Germinal center (tissue), 1 donor: ENCODE measurements at regions not wholly inside any gene's neighbourhood (a gene's known extent, or its start where the extent isn't known, plus 50 kb on each side); places are given as distances from the start of the nearest gene placed in this dataset.
"Not testable (repeated sequence)": the region's sequence is repeated elsewhere in the genome, so short reads cannot be mapped to it uniquely, and the experiment has no call there.

Experiments used
- DNase-seq: peaks from one replicate; pipeline ENCODE4 v3.0.0; 2012; ENCODE audit warnings: mixed read lengths, low spot score

DNA sequence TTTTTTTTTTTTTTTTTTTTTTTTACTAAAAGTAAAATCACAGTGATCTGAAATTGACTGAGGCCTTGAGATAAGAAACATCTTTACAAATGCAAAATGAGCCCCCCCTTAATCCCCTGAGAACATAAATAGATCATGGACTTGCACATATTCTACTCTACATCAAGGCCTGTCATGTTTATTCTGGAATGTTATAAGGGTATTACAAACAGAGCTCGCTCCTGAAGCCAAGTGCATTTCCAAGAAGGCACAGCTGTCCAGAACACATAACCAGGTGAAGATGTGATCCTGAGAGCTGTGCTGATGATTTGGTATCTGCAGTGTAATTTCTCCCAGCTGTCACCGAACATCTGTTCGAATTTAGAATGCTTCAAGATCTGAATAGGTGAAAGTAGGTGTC, 384.5 kb downstream of the GPAT3 start:
- DNase-seq: no peak

DNA sequence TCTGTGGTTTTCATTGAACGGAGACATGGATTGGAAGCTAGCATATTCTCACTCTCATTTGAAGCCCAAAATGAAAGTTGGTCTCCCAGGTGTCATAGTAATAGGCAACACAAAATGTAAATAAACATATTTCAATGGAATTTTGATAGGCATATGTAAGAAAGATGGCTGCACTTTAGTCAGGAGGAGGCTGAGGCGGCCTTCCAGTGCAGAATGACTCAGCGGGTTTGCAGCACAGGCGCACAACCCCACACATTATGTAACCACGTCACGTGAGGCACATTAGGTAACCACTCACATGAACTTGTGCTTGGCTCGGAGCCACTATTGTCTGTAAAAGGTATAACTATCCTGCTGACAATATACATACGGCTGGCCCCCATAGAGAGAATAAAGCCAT, 381.7 kb downstream of the GPAT3 start:
- no peak for DNase-seq

DNA sequence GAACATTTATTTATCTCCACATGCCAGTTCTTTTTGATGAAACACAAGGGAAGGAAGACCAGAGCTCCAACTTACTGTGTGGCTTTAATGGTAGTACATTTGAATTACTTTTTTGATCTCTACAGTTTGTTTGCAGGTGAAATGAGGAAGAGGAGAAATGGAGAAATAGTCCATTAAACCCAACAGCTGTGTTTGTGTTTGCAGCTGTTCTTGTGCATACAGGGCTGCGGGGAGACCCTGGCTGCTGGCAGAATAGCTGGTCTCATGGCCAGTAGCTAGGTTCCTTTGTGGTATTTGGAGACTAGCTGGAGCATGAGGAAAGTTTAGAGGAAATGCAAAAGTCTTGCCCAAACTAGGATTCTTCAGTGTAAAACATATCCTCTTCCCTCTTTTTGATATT, 374.8 kb downstream of the GPAT3 start:
- DNase-seq: no peak

DNA sequence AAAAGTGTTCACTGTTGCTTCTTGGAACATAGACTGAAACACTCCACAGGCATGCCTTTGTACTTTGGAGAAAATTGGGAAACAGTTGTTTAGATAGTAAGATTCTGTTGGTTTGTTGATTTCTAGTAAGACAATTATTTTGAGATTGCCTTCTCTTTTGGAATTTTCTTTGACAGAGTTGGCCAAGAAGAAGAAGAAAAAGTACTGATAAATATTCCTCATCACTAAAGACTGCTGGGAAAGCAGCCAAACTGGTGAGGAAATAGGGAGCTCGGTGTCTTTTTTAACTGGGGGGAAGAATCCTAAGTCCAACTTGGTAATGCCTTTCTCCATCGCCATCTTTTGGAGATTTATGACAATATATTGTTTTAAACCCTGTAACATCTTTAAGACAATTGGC, 370.7 kb downstream of the GPAT3 start:
- no peak for DNase-seq

DNA sequence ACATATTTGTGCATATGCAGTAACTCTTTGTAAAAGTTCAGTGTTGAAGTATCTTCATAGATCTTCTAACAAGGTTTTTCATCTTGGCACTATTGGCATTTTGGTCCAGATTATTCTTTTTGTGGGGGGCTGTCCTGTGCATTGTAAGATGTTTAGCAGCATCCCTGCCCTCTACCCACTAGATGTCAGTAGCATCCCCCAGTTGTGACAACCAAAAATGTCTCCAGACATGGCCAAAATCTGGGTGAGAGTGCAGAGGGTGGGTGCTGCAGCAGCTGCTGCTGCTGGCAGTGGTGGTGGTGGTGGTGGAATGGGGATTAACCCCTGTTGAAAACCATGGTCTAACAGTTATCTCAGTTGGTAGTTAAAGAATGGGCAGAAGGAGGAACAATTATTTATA, 370.0 kb downstream of the GPAT3 start:
- DNase-seq: no peak

DNA sequence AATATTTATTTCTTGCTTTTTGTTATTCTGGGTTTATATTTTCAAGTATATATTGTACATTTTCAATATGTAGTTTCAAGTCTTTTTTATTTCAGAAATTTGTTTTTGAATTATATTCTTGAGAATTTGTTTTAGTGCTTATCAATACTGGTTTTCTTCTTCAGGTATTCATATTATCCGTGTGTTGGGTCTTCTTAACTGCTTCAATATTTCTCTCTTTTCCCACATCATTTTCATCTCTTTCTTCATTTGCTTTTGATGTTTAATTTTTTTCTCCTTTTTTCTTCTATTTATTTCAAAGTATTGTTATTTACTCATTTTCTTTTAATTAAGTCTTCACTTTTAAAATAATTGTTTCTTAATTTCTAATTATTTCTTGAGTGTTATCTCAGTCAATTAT, 367.8 kb downstream of the GPAT3 start:
- not testable (repeated sequence) for DNase-seq

DNA sequence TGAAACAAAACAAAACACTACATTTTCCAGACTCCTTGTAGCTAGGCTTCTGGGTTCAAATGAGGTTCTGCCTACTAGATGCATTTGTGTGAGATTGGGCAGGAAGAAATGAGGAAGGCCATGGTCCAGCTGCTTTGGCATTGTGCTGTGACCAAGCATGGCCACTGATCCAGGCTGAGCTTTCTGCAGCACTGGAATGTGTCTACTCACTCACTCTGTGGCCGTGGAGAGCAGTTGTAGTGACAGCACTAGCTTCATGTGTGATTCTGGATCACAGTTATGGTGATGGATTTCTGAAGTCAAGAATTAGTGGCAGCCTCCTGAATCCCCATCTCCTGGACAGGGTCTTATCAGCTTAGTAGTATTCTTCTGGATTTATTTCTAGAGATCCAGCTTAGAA, 358.9 kb downstream of the GPAT3 start:
- no peak for DNase-seq

DNA sequence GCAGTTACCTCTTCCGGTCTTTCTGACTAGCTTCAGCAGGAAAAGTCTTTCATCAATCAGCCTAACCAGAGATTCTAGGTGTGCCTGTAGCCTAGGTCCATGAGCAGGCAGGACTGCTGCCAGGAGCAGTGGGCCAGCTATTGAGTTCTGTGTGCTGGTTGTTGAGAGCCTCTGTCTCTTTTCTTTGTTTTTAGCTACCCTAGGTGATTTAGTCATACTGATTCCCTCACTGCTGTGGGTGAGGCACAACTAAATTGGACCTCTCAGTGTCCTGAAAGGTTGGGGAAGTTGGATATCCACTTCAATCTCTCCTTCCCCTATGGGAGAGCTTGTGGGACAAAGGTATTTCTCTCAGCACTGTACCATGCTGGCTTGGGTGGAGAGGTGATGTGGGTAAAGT, 354.9 kb downstream of the GPAT3 start:
- DNase-seq: no peak

DNA sequence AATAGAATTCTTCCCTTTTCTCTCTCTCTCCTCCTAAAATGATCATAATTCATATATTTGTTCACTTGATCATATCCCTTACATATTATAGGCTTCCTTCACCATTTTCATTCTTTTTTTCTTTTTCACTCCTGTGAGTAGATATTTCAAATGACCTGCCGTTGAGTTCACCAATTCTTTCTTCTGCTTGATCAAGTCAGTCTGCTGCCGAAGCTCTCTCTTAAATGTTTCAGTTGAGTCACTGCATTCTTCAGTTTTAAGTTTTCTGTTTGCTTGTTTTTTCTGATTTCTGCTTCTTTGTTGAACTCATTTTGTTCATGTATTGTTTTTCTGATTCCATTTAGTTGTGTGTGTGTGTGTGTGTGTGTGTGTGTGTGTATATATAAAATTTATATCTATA, 354.3 kb downstream of the GPAT3 start:
- no peak for DNase-seq

DNA sequence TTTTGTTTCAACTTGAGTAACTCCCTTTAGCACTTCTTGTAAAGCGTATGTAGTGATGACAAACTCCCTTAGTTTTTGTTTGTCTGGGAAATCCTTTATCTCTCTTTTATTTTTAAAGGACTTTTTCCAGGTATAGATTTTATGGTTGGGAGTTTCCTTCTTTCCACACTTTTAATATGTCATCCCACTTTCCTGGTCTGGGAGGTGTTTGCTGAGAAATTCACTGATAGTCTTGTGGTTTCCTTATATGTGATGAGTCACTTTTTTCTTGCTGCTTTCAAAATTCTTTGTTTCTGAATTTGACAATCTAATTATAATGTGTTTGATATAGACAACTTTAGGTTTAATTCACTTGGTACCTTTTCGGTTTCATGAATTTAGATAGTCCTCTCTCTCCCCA, 353.9 kb downstream of the GPAT3 start:
- no peak for DNase-seq

DNA sequence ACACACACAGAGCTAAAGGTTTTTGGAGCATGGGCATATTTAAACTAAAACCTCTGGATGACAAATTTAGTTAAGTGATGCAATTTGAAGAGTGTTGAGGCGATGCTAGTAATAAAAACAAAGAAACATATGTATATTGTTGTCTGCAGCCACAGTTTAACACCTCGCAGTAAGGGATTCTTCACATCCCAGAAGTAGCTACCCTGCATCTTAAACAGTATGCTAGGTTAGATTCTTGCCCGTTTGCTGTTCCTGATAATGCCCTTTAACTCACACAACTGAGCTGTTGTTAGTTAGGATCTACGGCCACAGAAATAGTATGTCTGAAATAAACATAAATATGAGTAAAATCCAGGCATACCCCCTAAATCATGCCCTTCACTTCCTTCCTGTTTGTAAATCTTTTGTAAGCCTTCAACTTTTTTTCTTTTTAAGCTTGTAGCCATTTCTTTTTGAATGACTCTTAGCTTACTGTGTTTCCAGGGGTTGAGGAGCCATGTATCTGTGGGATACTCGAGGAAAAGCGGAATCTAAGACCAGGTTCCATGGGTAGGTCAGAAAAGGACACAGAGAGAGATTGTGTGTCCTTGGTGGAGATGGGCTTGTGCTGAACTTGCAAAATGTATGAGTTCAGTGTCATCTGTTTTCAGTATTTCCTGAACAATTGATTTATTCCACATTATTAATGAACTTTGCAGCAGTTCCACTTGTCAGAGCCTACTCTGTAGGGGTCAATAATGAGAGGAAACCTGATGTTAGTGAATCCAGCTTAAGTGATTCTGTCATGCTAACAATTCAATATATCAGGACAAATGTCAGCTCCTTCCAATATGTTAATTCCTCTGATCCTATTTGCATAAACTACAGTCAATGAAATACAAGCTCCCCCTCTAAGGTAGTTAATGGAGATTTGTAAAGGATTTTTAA, 349.6 kb downstream of the GPAT3 start:
- DNase-seq: no peak

DNA sequence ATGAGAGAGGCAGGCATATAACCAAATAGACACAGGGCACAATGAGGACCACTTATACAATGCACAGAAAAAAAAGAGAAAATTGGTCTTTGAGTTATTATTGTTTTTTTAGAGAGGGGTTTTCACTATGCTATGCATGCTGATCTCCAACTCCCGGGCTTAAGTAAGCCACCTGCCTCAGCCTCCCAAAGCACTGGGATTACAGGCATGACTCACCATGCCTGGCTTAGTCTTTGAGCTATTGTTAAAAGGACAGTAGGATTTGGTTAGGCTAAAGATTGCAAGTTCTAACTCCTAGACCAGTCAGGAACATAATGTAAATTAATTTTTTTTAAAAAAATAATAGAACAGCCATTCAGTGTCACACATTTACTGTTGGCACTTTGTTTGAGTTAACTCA, 340.1 kb downstream of the GPAT3 start:
- no peak for DNase-seq

DNA sequence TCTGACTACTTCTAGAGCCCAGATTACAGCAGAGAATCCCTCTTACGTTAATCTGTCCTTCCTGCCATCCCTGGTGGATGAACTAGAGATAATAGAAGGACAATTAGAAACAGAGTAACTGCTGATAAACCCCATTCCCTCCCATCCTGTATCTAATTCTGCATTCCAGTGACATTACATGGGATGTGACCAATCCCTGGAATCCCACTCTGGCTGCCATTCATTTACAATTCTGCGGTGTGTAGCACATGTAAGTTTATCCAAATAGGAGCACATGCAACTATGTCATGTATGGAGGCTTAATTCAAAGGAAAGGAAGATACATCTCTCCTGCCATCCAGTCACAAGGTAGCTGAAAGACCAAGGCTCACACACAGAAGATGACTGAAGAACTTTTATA, 339.5 kb downstream of the GPAT3 start:
- DNase-seq: no peak

DNA sequence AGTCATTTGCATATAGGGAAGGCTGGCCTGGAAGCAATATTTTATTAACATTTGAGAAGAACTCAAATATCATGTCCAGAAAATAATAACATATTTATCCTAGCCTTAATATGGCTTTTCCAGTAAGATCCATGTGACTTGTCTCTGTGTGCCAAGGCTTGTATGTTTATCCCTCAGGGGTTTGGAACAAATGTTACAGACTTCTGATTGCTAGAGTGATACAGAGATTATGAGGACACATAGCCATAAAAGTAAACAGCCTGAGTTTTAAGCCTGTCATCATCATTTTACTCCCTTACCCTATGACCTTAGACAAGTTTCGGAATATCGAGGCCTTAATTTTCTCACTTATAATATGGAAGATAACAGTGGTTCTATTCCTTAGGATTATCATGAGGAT, 338.1 kb downstream of the GPAT3 start:
- no peak for DNase-seq

DNA sequence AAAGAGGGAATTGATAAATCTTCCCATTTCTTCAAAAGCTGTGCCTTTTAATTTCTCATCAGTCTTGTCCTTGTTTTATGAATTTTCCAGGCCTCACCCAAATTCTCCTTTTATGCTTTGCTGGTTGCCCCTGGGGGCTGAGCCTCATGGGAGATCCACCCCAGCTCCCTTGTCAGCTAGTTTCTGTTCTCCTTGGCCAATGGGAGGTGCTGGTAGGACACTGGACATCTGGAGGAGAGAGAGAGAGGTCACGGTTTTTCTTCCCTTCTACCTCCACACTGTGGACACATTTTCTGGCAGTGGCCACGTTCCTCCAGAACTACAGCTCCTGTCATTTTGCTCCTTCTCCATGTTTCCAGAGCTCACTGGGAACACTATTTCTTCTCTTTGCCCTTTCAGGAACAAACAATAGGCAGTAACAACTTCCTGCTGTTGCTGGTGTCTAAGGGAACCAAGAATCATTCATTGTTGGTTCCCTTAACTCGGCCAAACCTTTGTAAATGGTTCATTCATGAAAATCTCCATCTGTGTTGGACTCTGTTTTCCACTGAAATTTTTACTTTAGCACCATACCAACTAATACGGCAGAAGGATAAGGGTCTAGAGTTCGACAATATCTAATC, 334.5 kb downstream of the GPAT3 start:
- DNase-seq: no peak

DNA sequence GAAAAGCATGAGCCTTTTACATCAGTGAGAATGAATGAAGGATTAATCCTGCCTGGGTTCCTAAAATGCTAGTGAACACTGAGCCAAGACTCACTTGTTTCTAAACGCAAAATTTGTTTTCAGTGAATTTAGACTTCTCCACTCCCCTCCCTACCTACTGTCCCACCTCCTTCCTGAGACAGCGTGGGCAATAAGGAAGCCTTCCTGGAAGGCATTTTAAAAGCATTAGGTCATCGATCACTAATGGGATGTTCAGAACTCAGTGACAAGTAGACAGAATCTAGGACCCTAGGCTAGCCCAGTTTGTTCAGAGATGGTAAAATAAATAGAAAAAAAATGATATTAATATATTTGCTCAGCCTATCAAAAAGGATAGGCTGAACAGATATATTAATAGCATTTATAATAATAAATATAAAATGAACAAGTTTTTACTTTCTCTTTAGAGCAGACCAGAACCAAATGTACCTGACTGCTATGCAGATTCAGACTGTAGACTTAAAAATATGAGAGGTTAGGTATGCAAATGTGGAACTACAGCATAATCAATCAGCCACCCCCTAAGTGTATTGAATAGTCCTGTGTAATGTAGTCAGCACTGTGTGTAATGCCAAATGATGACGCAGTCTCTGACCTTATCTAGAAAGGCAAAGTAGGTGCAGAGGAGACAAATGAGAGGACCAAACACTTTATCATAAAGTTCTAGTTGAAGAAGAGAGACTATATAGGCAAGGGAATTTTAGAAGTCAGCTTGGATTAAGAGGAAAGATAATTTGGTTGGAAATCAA, 331.1 kb downstream of the GPAT3 start:
- DNase-seq: no peak

DNA sequence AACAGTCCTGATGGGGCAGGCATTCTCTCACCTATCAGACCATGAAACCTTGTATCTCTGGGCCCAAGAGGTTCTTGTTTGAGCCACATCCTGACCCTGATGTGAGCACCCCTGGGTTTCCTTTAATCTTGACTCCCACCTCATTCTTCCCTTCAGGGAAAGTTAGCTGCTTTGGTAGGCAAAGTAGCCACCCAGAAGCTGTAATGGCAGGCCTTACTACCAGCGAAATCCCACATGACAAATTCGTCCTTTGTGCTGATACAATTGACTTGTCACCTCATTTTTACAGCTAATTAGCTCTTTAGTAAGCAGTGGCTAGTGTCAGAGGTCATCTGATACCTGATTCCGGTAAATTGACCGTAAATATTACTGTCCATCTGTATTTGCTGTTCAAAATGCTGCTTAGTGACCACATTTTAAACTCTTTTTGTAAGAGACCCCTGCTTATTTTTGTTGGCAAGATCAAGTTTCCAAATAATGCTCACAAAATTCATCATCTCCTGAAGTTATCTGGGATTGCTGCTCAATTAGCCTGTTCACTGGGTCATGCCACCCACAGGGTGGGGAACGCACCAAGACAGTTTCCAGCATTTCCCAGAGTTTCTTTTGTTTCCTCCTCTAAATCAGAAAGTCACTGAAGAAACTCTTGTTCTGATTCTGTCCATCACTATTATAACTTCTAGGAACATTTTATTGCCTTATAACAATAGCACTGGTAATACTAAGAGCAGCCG, 329.7 kb downstream of the GPAT3 start:
- DNase-seq: no peak

DNA sequence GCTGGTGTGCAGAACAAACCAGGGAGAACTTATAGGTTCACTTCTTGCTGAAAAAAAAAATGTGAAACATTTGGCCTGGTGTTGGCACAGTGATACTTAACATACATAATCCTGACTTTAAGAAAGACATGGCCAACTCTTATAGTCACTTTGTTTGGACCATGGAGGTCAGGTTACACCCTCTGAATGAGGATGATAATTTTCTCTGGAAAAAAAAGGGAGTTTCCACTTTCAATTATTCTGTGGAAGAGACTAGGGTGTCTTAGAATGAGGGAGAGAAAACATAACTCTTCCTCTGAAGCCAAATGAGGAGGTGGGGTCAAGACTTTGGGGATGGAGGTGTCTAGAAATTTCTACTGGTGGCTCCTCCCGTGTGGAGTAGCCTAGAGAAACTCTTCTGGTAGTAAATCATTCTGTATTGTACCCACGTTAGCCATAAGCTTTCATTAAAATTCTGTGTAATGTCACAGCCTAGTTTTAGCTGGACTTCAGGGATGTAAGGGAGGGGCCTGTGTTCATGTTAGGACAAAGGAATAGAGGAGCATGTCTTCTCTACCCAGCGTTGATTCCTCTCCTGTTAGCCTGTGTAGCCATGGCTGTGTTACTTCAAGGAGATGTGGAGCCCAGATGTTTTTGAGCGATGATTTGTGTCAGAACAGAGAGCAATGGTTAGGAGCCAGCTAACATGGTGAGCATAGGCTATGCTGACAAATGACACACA, 328.3 kb downstream of the GPAT3 start:
- DNase-seq: no peak

DNA sequence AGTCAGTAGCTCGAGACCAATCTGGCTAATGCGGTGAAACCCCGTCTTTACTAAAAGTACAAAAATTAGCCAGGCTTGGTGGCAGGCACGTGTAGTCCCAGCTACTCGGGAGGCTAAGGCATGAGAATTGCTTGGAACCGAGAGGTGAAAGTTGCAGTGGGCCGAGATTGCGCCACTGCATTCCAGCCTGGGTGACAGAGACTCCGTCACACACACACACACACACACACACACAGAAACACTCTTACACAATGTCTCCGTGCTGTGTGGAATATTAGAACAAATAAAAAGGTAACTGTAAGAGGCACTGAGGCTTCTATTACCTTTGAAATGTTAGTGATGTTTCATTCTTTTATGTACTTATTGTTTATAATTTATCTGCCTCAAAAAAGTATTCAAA, 326.6 kb downstream of the GPAT3 start:
- DNase-seq: no peak

DNA sequence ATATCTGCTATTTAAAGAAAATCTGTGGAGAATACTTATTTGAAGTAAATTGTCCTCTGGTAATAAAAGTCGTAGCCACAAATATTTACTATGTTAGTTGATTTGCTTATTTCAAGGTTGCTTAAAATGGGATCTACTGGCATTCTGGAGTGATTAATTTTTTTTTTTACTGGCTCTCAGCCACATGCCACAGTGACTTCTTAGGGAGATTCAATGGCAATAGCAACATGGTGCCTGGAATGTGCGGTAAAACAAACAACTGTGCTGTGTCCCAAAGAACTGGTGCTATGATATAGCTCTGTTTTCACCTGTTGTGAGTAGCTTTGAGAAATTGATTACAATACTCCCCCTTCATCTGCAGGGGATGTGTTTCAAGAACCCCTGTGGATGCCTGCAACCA, 324.3 kb downstream of the GPAT3 start:
- no peak for DNase-seq

DNA sequence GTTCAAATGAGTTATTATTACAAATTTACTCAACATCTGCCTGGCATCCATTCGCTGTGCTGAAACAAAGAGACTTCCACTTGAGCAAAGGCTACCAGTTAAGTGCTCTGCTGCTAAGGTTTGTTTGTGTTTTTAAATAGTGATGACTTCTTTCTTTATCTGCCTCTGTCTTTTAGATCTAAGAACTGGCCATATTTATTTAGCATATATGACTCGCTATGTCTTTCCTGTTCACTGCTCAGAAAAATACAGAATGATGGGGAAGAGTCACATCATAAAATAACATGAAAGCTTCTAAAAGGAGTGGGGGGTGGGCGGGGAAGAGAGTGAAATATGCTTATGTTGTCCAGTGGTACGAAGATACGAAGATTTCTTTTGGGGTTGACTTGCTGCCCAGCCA, 322.2 kb downstream of the GPAT3 start:
- no peak for DNase-seq

DNA sequence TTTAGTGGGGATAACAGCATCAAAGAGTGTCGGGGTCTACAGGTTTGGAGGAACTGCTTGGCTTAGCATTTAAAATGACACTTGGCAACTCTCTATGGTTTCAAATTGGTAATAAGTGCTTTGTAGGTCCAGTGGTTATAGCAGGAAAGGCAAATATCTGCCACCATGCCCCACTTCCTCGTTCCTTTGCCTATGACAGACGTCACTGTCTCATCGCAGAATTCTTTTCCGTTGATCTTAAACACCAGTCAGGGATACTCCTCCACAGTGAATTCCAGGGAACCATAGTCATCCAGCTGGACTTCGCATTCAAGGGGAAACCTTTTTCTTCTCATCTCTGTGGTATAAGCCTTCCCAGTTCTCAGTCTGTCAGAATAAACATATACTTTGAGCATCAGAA, 319.1 kb downstream of the GPAT3 start:
- DNase-seq: no peak
